HG03039 (cell line): ENCODE measurements at regions not wholly inside any gene's neighbourhood (a gene's known extent, or its start where the extent isn't known, plus 50 kb on each side); places are given as distances from the start of the nearest gene placed in this dataset.

Experiments used
- ATAC-seq: cut with Tn5 transposase; IDR thresholded peaks from one replicate; pipeline ENCODE4 v1.9.1; 2021; ENCODE audit warnings: mild to moderate bottlenecking, moderate library complexity; ENCODE audit not compliant: unreplicated experiment

DNA sequence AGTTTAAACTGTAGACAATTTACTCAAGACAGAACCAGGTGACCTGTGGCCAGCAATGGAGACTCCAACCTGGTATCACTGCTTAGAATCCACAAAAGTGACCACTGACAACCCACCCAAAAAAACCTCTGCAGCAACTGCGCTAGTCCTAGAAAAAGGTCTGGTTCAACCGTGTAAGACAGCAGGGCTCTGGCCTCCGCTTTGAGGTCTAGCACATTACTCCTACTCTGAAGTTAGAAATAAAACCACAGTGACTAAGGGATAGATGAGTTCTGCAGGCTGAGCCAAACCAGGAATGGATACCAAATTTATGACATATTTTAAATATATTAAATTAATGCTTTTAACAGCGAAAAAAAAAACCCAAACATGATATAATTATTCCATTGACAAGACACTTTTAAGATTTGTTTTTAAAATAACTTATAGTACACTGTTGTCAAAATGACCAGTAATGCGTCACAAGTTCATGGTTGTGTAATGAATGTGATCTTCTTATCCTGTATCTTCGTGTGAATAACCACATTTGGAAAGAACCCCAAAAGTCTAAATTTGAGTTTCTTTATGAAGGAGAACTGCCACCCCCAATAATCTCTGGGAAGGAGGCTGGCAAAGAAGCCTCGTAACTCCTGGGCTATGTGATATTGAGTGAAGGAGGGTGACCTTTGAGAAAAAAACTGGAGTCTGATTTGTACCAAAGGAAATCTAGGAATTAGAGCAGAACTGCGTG lies 101.9 kb upstream of the SLC44A1 start:
- ATAC-seq = no peak

DNA sequence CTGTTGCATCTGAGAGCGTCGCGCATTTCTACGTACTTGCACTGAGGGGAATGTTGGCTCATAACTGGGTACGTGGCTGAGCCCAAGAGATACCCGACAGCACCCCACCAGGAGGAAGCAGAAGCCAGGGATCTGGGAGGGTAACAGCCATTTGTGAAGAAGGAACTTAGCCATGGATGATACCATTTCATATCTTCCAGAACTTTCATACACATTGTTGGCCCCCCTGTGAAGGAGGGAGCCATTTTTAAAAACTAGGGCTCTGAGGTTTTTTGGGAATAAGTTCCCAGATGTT lies 101.4 kb upstream of the SLC44A1 start:
- ATAC-seq = no peak

- ATAC-seq = no peak
Measured at GRCh38 chr9:105144076-105144475, 100.4 kb upstream of the SLC44A1 start.

DNA sequence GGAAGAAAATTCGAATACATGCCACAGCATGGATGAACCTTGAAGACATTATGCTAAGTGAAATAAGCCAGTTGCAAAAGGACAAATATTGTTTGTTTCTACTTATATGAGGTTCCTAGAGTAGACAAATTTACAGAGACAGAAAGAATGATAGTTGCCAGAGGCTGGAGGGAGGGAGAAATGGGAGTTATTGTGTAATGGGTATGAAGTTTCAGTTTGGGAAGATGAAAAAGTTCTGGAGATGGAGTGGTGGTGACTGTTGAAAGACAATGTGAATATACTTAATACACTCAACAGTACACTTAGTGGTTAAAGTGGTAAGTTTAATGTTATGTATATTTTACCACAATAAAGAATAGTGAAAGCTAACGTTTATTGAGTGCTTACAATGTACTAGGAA lies 99.6 kb upstream of the SLC44A1 start:
- no peak for ATAC-seq

- ATAC-seq = no peak
Measured at GRCh38 chr9:105146677-105147076, 97.8 kb upstream of the SLC44A1 start.

- ATAC-seq = no peak
Measured at GRCh38 chr9:105147110-105147871, 97.2 kb upstream of the SLC44A1 start.

DNA sequence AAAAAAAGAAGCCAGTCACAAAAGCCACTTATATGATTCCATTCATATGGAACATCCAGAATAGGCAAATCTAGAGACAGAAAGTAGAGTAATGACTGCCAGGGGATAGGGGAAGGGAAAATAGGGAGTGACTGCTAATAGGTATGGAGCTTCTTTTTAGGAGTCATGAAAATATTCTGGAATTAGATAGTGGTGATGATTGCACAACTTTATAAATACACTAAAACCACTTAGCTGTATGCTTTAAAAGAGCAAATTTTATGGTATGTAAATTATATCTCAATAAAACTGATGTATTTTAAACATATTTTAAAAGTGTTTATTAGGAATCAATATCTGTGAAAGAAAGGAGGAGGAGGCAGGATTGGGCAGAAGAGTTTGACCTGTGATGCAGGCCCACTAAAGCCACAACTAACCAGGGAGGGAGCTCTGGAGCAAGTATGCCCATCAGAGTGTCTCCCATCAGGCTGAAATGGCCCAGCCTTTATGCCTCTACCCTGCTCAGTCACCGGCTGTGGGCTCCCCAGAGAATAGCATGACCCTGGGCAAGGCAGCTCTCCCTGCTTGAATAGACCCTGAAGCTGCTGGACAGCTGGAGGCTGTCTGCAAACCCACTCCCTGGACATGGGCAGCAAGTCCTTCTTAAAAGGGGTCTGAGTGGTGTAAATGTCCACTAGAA lies 96.0 kb upstream of the SLC44A1 start:
- ATAC-seq = no peak

DNA sequence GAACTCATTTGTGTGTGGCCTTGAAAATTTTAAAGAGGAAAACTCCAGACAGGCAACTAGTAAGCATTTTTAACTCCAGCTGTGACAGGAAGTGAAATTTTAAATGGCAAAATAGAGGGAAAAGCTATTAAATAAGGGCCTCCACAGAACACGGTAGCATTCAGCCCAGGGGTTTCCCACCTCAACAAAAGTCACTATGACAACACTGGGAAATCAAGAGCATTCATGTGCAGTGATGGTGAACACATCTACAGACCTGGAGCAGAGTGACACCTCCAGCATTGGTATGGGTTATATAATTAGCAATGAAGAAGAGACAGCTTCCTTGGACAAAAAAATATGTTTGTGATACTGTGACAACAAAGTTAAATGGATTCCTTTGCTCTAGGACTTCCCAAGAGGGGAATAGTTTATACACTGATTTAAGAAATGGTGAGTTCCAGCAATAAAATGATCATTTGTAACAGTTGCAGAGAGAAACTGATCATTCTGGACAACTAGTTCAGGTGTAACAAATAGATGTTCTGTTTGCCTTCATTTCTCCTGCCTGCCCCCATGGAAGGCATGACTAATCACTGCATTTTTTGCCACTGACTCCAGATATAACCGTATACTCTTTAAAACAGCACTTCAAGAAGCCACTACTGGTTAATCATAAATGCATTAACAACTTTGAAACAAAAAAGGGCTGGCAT lies 93.3 kb upstream of the SLC44A1 start:
- ATAC-seq = no peak

DNA sequence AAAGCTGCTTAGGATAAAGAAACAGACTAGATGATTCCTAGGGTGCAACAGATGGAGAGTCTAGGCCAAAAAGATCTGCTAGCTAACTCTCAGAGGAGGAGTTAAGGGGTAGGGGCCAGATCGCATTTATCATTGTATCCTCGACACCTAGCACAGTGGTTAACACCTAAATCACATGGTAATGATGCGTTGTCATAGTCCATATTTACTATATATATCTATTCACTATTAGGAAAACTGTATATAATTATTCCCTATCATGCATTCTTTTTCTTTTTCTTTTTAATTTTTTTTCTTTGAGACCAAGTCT lies 92.8 kb upstream of the SLC44A1 start:
- no peak for ATAC-seq

- no peak for ATAC-seq
Measured at GRCh38 chr9:105154723-105155191, 89.7 kb upstream of the SLC44A1 start.

GRCh38 chr9:105157171-105157583 lies 87.3 kb upstream of the SLC44A1 start:
- no peak for ATAC-seq

GRCh38 chr9:105158020-105158419 lies 86.4 kb upstream of the SLC44A1 start:
- no peak for ATAC-seq

DNA sequence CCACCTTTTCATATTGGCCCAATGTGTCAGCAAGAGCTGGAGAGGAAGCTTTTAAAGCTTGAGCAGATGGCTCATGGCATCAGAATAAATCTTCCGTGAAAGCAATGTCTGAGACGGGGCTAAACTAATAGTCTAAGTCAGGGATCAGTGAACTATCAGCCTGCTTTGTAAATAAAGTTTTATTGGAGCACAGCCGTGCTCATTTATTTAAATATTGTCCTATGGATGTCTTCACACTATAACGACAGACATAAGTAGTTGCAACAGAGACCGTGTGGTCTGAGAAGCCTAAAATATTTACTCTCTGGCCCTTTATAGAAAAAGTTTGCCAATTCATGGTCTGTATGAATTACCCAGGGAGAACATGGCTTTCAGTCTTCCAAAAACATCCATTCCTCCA lies 85.6 kb upstream of the SLC44A1 start:
- no peak for ATAC-seq

DNA sequence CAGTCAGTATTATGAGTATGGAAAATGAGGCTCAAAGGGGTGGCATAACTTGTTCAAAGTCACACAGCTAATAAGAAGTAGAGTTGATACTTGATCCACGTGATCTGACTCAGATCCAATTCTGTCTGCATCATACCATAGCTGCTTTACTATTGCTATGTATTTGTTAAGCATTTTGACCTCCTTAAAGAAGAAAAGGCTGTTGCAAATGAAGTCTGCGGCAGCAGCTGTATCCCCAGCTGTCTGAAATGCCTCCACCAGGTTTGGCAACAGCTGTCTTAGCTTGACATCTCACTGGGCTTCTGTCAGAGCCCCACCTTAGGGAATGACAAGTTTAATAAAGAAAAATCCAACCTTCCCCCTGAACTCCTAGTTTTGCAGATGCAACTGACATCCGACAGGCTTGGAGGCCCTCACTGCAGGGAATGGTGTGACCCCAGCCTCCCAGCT lies 75.6 kb upstream of the SLC44A1 start:
- ATAC-seq = no peak

- ATAC-seq = no peak
Measured at GRCh38 chr9:105171076-105171475, 73.4 kb upstream of the SLC44A1 start.

GRCh38 chr9:105171589-105171988 lies 72.9 kb upstream of the SLC44A1 start:
- no peak for ATAC-seq

GRCh38 chr9:105172436-105172835 lies 72.0 kb upstream of the SLC44A1 start:
- ATAC-seq = no peak

GRCh38 chr9:105173306-105173705 lies 71.1 kb upstream of the SLC44A1 start:
- no peak for ATAC-seq

- no peak for ATAC-seq
Measured at GRCh38 chr9:105173826-105174225, 70.6 kb upstream of the SLC44A1 start.

- ATAC-seq = no peak
Measured at GRCh38 chr9:105176194-105176593, 68.3 kb upstream of the SLC44A1 start.

DNA sequence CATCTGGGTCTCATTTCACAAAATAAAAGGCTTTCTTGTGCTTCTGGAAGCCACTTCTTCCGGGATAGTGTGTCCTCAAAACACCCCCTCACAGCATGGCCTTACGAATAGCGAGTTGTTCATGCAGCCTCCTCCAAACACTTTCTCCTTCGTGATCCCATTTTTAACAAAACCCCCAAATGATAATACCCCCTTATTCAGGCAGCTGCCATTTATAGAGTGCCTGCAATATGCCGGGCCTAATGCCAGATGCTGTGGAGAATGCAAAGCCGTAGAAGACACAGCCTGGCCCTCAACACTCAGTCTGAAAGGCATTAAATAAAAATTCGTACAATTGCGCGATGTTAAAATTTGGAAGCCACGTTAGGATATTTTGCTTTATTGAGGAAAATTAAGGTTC lies 66.4 kb upstream of the SLC44A1 start:
- ATAC-seq = no peak
